Adrenal gland (tissue), 9 donors: ENCODE measurements at regions not wholly inside any gene's neighbourhood (a gene's known extent, or its start where the extent isn't known, plus 50 kb on each side); places are given as distances from the start of the nearest gene placed in this dataset.

Experiments used
- DNase-seq, 7 donors: peaks; one replicate each; pipeline ENCODE4 v3.0.0-alpha.2; 2019 to 2020
- H3K27ac ChIP-seq, 5 donors: fragments of 200-600 bp; sonication (generic) in 4 of 5; 1 replicate in 3 of 5; 2 replicates in 2 of 5; pipeline versions ENCODE4 v1.5.1 to v1.8.0; 2016 to 2020; ENCODE audit warnings: mild to moderate bottlenecking in 1 of 5
- H3K27me3 ChIP-seq: fragments of 200-600 bp; 2 replicates; pipeline ENCODE4 v1.8.0; 2021
- H3K36me3 ChIP-seq, 2 donors: fragments of 200-600 bp; replicated peaks in 1 of 2; 1 replicate in 1 of 2; 2 replicates in 1 of 2; pipeline versions ENCODE4 v1.5.1 to v1.8.0; 2018 to 2022
- H3K4me1 ChIP-seq, 2 donors: fragments of 200-600 bp; replicated peaks in 1 of 2; 1 replicate in 1 of 2; 2 replicates in 1 of 2; pipeline versions ENCODE4 v1.5.1 to v1.8.0; 2018 to 2021
- H3K4me3 ChIP-seq, 4 donors: fragments of 200-600 bp; sonication (generic) in 3 of 4; one replicate each; pipeline ENCODE4 v1.5.1; 2016 to 2018
- H3K9me3 ChIP-seq, 3 donors: fragments of 200-600 bp; sonication (generic) in 1 of 3; replicated peaks in 1 of 3; 1 replicate in 2 of 3; 2 replicates in 1 of 3; pipeline versions ENCODE4 v1.5.1 to v1.8.0; 2016 to 2021
- CTCF ChIP-seq, 6 experiments: fragments of 450-650 bp in 4 of 6; fragments of 200-600 bp in 2 of 6; sonication (generic) in 1 of 6; IDR thresholded peaks; 1 replicate in 5 of 6; 2 replicates in 1 of 6; pipeline versions ENCODE4 v1.5.1 to v1.8.0; 2016 to 2021; ENCODE audit warnings: antibody characterized with exemption in 6 of 6, mild to moderate bottlenecking in 2 of 6, moderate library complexity in 1 of 6
- POLR2A ChIP-seq, 2 donors: fragments of 450-650 bp; IDR thresholded peaks; one replicate each; pipeline ENCODE4 v1.6.1; 2017; ENCODE audit warnings: antibody characterized with exemption in 2 of 2, mild to moderate bottlenecking in 2 of 2, moderate library complexity in 1 of 2
- WGBS, 4 donors: extraction: QIAGEN DNeasy Blood & Tissue Kit in 2 of 4; methylation state at CpG; one replicate each; pipeline versions ENCODE4 v1.1.5 to v1.1.7; 2013 to 2017; 5-methylcytosine and 5-hydroxymethylcytosine counted together
- intact Hi-C, 2 donors: fragments of 100-400 bp; cut with DNase I; formaldehyde crosslinking; loops; one replicate each; pipeline versions ENCODE4 v1.14.1 to v1.15.0; 2022 to 2023
- donor health status: healthy with polysubstance abuse.
- donor health status: Bipolar disorder and iron deficiency.
- donor health status: DM: yes; HTN: yes; CAD: no.
- donor health status: DM: no; HTN: no; CAD: no.
- donor health status: DM: no; HTN: no; CAD: no.

GRCh38 chr7:155881471-155882350 is 69.4 kb upstream of the SHH start:
- DNase-seq, result peak in 1 of 7 donors; percentile 41
- H3K4me3 ChIP-seq, result no peak overlapping the region
- H3K27ac ChIP-seq, result no peak overlapping the region
- H3K9me3 ChIP-seq, result no peaks in the 10 kb centered on the region
- no peaks in the 10 kb centered on the region for H3K36me3 ChIP-seq
- WGBS, 4 donors, result 93 to 97% (median 94%) methylated on average over 22 to 34 of the region's 34 CpGs
- H3K27me3 ChIP-seq, result no peaks in the 10 kb centered on the region
- peaks cover 0 to 5% of the 10 kb centered on the region in 2 donors for H3K4me1 ChIP-seq
- intact Hi-C loops, result no loop called here
- TF ChIP-seq POLR2A (IDR thresholded peaks at IDR 0.05) (no peak), CTCF (IDR thresholded peaks at IDR 0.05) (no peak)

- 92 to 96% (median 95%) methylated on average over 4 to 7 of the region's 7 CpGs for WGBS, 4 donors
- DNase-seq, result no peak
- peaks cover 0 to 5% of the 10 kb centered on the region in 2 donors for H3K4me1 ChIP-seq
- H3K27ac ChIP-seq, result no peak overlapping the region
- TF ChIP-seq CTCF (IDR thresholded peaks at IDR 0.05) (no peak), POLR2A (IDR thresholded peaks at IDR 0.05) (no peak)
- H3K36me3 ChIP-seq, result no peaks in the 10 kb centered on the region
- intact Hi-C loops, result no loop called here
- no peaks in the 10 kb centered on the region for H3K27me3 ChIP-seq
- no peak overlapping the region for H3K4me3 ChIP-seq
- H3K9me3 ChIP-seq, result no peaks in the 10 kb centered on the region
Observed at GRCh38 chr7:155880721-155881120, 68.5 kb upstream of the SHH start.

GRCh38 chr7:155879592-155879991 is 67.3 kb upstream of the SHH start:
- Histone ChIP-seq H3K9me3 (no peaks in the 10 kb centered on the region), H3K27me3 (no peaks in the 10 kb centered on the region), H3K27ac (no peak overlapping the region), H3K36me3 (no peaks in the 10 kb centered on the region), H3K4me3 (no peak overlapping the region), H3K4me1 (no peaks in the 10 kb centered on the region)
- TF ChIP-seq POLR2A (IDR thresholded peaks at IDR 0.05) (no peak), CTCF (IDR thresholded peaks at IDR 0.05) (no peak)
- intact Hi-C loops, result no loop called here
- DNase-seq, result peak in 2 of 7 donors; percentile 4 to 18
- WGBS, 4 donors, result 80 to 100% (median 91%) methylated on average over 5 of the region's 5 CpGs

GRCh38 chr7:155878674-155879073 is 66.4 kb upstream of the SHH start:
- H3K27me3 ChIP-seq, result no peaks in the 10 kb centered on the region
- no peak overlapping the region for H3K4me3 ChIP-seq
- H3K36me3 ChIP-seq, result no peaks in the 10 kb centered on the region
- DNase-seq, result peak in 2 of 7 donors; percentile 1 to 20
- H3K27ac ChIP-seq, result no peak overlapping the region
- H3K9me3 ChIP-seq, result no peaks in the 10 kb centered on the region
- 89 to 94% (median 91%) methylated on average over 8 of the region's 8 CpGs for WGBS, 4 donors
- intact Hi-C loops, result no loop called here
- TF ChIP-seq CTCF (IDR thresholded peaks at IDR 0.05), result no peak
- no peak for TF ChIP-seq POLR2A (IDR thresholded peaks at IDR 0.05)
- no peaks in the 10 kb centered on the region for H3K4me1 ChIP-seq
